HL-60 (cell line): ENCODE measurements at regions not wholly inside any gene's neighbourhood (a gene's known extent, or its start where the extent isn't known, plus 50 kb on each side); places are given as distances from the start of the nearest gene placed in this dataset.

ENCODE experiments used
- DNase-seq, 2 experiments: peaks; one replicate each; pipeline ENCODE4 v3.0.0-alpha.2; 2010 to 2020; ENCODE audit warnings: low read depth in 1 of 2, low spot score in 1 of 2
- H3K27ac ChIP-seq: fragments of 250-450 bp; sonication (Bioruptor Pico); replicated peaks from 2 replicates; pipeline ENCODE4 v1.5.1; 2020; ENCODE audit warnings: mild to moderate bottlenecking, moderate library complexity
- H3K27me3 ChIP-seq: fragments of 250-450 bp; sonication (Bioruptor Pico); 2 replicates; pipeline ENCODE4 v1.5.1; 2021; ENCODE audit warnings: mild to moderate bottlenecking, moderate library complexity; ENCODE audit not compliant: insufficient read depth, poor library complexity, severe bottlenecking
- H3K4me3 ChIP-seq: replicated peaks from 2 replicates; pipeline ENCODE4 v1.5.1; 2011; ENCODE audit warnings: mild to moderate bottlenecking, control low read depth, low read length; ENCODE audit not compliant: insufficient read depth
- CTCF ChIP-seq: IDR thresholded peaks from one replicate; pipeline ENCODE4 v1.5.1; 2011; ENCODE audit warnings: low read length, control low read depth, inconsistent platforms; ENCODE audit not compliant: insufficient read depth
- GABPA ChIP-seq: IDR thresholded peaks from 2 replicates; pipeline ENCODE4 v1.6.1; 2012; ENCODE audit warnings: low read depth
- POLR2AphosphoS5 ChIP-seq: IDR thresholded peaks from 2 replicates; pipeline ENCODE4 v1.6.1; 2012; ENCODE audit warnings: low read depth
- SPI1 ChIP-seq: IDR thresholded peaks from 2 replicates; pipeline ENCODE4 v1.6.1; 2012; ENCODE audit warnings: low read depth, mild to moderate bottlenecking, borderline replicate concordance
- TF ChIP-seq, protein P1 (sequence below): IDR thresholded peaks from 2 replicates; pipeline ENCODE4 v1.6.1; 2012; ENCODE audit warnings: low read depth; ENCODE audit not compliant: insufficient replicate concordance

GRCh38 chr7:153190986-153191385, 431.4 kb downstream of the ACTR3B start:
- Histone ChIP-seq H3K27ac (no peak overlapping the region), H3K4me3 (no peak overlapping the region), H3K27me3 (no peaks in the 10 kb centered on the region)
- no peak for DNase-seq
- TF ChIP-seq, protein P1, sequence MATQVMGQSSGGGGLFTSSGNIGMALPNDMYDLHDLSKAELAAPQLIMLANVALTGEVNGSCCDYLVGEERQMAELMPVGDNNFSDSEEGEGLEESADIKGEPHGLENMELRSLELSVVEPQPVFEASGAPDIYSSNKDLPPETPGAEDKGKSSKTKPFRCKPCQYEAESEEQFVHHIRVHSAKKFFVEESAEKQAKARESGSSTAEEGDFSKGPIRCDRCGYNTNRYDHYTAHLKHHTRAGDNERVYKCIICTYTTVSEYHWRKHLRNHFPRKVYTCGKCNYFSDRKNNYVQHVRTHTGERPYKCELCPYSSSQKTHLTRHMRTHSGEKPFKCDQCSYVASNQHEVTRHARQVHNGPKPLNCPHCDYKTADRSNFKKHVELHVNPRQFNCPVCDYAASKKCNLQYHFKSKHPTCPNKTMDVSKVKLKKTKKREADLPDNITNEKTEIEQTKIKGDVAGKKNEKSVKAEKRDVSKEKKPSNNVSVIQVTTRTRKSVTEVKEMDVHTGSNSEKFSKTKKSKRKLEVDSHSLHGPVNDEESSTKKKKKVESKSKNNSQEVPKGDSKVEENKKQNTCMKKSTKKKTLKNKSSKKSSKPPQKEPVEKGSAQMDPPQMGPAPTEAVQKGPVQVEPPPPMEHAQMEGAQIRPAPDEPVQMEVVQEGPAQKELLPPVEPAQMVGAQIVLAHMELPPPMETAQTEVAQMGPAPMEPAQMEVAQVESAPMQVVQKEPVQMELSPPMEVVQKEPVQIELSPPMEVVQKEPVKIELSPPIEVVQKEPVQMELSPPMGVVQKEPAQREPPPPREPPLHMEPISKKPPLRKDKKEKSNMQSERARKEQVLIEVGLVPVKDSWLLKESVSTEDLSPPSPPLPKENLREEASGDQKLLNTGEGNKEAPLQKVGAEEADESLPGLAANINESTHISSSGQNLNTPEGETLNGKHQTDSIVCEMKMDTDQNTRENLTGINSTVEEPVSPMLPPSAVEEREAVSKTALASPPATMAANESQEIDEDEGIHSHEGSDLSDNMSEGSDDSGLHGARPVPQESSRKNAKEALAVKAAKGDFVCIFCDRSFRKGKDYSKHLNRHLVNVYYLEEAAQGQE: no peak
- TF ChIP-seq CTCF (no peak), SPI1 (no peak), POLR2AphosphoS5 (no peak), GABPA (no peak)

DNA sequence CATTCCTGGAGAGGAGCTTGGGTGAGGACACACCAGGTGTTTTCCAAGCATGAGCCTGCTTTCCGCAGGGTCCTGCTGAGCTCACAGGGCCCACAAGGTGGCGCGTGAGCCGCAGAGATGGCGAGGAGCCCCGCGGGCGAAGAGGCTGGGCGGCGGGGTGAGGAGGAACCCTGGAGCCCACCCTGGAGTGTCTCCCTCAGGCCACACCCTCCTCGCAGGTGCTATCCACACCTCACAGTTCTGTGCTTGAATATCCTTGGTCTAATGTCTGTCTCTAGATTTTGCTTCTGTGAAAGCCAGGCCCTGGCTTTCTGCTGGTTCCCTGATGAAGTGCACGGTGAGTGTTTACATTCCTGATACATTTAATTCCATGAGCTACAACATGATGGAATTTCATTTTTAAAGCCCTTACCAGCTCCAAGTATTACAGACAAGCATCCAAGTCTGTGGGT, 433.6 kb downstream of the ACTR3B start:
- no peak for TF ChIP-seq POLR2AphosphoS5
- TF ChIP-seq CTCF: peak; percentile 49
- no peak for TF ChIP-seq GABPA
- TF ChIP-seq, protein P1: no peak
- TF ChIP-seq SPI1: no peak
- H3K27ac ChIP-seq: no peak overlapping the region
- no peak overlapping the region for H3K4me3 ChIP-seq
- no peak for DNase-seq
- H3K27me3 ChIP-seq: no peaks in the 10 kb centered on the region

GRCh38 chr7:153217032-153217431, 457.5 kb downstream of the ACTR3B start:
- no peak overlapping the region for H3K27ac ChIP-seq
- no peak for DNase-seq
- no peak for TF ChIP-seq GABPA
- no peak for TF ChIP-seq POLR2AphosphoS5
- TF ChIP-seq SPI1: no peak
- TF ChIP-seq, protein P1: no peak
- TF ChIP-seq CTCF: no peak
- no peak overlapping the region for H3K4me3 ChIP-seq
- H3K27me3 ChIP-seq: no peaks in the 10 kb centered on the region
